GM19452 (cell line): ENCODE measurements at regions not wholly inside any gene's neighbourhood (a gene's known extent, or its start where the extent isn't known, plus 50 kb on each side); places are given as distances from the start of the nearest gene placed in this dataset.

Experiments
- ATAC-seq: cut with Tn5 transposase; IDR thresholded peaks from one replicate; pipeline ENCODE4 v1.9.1; 2021; ENCODE audit not compliant: unreplicated experiment

DNA sequence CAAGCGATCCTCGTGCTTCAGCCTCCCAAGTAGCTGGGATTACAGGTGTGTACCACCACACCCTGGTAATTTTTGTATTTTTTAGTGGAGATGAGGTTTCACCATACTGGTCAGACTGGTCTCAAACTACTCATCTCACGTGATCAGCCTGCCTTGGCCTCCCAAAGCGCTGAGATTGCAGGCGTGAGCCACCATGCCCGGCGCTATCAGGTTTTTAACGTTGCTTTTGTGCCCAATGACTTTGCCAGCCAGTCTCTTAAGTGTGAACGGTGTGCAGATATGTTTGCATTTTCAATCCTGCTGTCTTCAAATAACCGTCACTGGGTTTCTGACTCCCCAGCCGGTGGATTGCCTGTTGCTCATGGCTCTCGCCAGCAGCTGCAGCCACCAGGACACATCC lies 201.8 kb upstream of the PPP2R2D start:
- no peak for ATAC-seq

DNA sequence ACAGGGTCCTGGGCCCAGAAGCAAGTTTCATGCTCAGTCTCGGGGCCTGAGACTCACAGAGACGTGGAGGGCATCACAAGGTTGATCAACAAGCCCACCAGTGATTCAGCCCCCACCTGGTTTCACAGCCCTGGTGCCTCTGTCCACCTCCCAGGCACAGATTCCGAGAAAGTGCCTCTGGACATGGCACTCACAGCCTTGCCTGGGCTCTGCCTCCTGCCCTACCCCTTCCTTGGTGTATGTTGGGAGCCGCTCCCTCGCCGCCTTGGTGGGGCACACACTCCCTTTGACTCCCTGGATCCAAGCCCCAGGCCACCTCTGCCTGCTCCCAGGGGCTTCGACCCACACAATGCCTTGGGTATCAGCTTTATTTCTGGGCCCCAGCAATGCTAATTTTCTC lies 200.8 kb upstream of the PPP2R2D start:
- no peak for ATAC-seq

DNA sequence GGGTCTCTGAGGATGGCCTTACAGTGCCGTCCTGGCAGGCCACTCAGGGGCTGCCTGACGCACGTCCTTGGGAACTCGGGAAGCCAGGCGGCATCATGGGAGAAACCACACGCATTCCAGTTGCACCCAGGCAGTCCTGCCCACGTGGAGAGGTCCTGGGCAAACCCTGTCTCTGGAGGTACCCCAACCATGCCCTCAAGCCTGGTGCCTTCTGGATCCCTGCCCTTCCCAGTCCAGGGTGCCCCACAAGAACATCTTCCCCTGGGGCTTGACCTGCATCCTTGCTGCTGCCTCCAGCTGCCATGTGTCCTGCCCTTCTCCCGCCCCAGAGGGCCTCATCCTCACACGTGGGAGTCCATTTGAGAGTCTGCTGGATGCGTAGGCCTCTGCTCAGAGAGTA lies 200.3 kb upstream of the PPP2R2D start:
- no peak for ATAC-seq

- ATAC-seq = no peak
Observed at GRCh38 chr10:131701131-131701947, 199.5 kb upstream of the PPP2R2D start.

GRCh38 chr10:131702531-131703356 lies 198.1 kb upstream of the PPP2R2D start:
- ATAC-seq = no peak

DNA sequence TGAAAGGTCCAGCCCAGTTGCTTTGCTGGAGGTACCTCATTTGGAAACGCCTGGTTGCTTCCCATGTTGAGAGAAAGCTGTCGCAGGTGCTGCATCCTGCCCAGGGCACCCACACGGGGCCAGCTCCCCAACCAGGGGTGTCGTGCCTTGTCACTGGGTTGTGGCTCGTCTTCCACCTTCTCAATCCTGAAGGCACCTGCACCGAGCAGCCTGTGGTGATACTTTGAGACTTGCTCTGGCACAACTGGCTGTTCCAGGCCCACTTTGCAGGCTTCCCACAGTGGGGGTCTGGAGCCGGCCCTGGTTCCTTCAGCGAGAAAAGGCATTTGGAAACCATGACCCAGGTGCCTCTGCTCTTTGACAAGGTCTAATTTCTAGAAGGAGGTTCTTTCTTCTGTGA lies 197.3 kb upstream of the PPP2R2D start:
- no peak for ATAC-seq

- ATAC-seq = no peak
Observed at GRCh38 chr10:131703941-131704340, 196.9 kb upstream of the PPP2R2D start.

- no peak for ATAC-seq
Observed at GRCh38 chr10:131706476-131706875, 194.3 kb upstream of the PPP2R2D start.

GRCh38 chr10:131706952-131707351 lies 193.9 kb upstream of the PPP2R2D start:
- no peak for ATAC-seq

GRCh38 chr10:131708225-131708880 lies 192.5 kb upstream of the PPP2R2D start:
- ATAC-seq = no peak

DNA sequence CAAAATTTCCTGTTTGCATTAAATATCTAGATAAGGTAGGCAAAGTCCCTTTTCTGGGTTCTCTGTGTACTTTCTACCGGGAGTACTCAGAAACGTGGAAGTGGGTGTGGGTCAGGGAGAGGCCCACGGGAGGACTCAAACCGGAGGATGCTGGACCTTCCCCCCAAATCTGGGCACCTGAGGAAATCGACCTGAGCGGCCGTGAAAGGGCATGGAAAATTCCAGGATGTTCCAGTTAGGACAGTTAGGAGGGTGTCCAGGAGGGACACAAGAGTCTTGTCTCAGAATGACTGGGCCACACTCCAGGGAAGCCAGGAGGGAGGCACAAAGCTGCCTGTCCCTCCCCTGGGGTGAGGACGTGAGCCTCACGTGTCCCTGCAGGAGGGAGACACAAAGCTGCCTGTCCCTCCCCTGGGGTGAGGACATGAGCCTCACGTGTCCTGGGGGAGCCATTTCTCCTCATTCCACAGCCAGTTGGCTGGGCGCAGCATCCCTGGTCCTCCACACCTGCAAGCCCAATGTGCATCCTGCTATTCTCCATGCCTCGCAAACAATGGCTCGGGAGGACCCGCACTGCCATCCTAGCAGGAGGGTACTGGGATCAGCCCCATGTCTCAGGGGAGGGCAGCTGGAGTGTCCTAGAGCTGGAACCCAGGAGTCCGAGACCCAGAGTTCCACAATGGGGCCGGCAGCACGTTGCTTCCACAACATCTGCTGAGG lies 190.5 kb upstream of the PPP2R2D start:
- no peak for ATAC-seq

DNA sequence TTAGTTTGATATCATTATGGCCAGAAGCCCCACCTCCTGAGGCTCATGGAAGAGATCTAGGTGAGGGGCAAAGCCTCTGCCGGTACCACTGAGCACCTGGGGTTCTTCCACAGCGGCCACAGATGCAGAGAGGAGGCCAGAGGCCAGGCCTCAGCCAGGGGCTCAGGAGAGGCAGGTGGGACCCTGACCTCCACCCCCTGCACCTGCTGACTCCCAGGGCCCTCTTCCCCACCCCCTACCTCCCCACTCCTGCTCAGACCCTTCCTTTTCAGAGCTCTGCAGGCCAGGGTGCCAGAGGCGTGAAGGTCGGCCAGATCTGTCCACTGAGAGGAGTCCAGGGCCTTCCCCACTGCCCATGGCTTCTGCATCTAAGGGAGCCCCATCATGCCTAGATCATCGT lies 178.7 kb upstream of the PPP2R2D start:
- ATAC-seq = no peak

DNA sequence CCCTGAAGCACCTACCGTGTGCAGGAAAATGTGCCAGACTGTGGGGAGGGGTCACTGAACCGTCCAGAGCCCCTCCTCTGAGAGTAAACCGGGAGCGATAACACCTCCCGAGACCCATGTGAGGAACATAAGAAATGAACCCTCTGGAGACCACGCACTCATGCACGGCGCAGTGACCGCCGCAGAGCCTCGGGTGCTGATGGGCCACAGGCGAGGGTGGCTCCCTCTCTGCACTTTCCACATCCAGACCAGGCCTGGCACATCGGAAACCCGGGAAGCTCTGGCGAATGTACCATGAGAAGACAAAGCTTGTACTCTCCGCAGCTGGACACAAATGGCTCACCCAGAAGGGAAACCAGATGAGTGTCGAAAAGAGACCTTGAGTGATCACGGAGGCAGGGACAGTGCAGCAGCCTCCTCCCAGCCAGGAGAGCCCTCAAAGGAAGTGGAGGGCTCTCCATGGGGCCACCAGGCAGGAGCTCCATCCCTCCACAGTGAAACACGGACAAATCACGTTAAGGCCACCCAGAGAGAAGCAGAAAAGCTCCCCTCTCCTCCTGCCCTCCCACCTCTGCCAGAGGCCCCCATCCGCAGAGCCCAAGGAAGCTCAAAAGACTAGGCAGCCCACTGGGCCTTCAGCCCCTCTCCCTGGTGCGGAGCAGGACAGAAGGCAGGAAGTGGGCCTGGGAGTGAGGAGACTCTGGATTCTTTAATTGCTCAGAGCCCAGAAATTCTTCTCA lies 178.1 kb upstream of the PPP2R2D start:
- ATAC-seq = no peak

GRCh38 chr10:131723297-131724168 lies 177.3 kb upstream of the PPP2R2D start:
- no peak for ATAC-seq

- ATAC-seq = no peak
Observed at GRCh38 chr10:131724169-131724545, 176.7 kb upstream of the PPP2R2D start.

DNA sequence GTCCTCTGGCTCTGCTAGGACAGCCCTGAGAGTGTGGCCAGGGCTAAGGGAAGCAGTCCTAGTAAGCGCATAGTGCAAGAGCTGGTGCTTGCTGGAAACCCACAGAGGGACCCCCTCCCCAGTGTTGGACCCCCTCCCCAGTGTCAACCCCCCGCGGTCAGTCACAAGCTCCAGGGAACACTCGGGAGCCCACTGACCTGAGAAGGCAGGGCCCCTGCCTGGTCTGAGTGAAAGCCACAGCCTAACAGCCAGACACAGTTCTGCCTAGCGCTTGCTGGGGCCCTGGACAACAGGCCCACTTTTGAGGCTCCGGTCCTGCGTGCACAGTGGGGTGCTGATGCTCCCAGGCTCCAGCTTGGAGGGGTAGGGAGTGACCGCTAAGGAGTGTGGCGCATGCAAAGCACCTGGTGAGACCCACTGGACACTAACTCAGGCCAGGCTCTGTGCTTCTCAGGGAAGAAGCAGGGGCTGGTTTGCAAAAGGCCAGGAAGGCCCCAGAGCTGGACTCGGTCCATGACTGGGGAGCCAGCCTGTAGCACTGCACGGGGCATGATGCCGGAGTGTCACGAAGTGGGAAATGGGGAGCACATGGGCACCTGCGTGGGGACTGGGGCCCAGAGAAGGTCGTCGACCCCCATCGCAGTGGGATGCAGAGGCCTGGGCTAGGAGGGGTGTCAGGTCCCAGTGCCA lies 175.8 kb upstream of the PPP2R2D start:
- ATAC-seq = no peak

GRCh38 chr10:131725581-131726069 lies 175.2 kb upstream of the PPP2R2D start:
- no peak for ATAC-seq

GRCh38 chr10:131726076-131726880 lies 174.5 kb upstream of the PPP2R2D start:
- no peak for ATAC-seq
